K562 (cell line): ENCODE measurements at regions not wholly inside any gene's neighbourhood (a gene's known extent, or its start where the extent isn't known, plus 50 kb on each side); places are given as distances from the start of the nearest gene placed in this dataset.

Source experiments
- CTCF ChIP-seq, 3 experiments: IDR thresholded peaks in 2 of 3; conservative IDR thresholded peaks in 1 of 3; 2 replicates each; pipeline ENCODE4 v1.5.1; 2011 to 2012; ENCODE audit warnings: low read length in 3 of 3, mild to moderate bottlenecking in 3 of 3, control low read depth in 2 of 3, improper control_type of control experiment in 1 of 3, inconsistent platforms in 1 of 3, low read depth in 1 of 3, mixed read lengths in 1 of 3, moderate library complexity in 1 of 3; ENCODE audit not compliant: insufficient read depth in 2 of 3
- MXI1 ChIP-seq: IDR thresholded peaks from 2 replicates; pipeline ENCODE4 v1.6.1; 2011; ENCODE audit warnings: low read depth, mild to moderate bottlenecking, improper control_type of control experiment, low read length
- POLR2A ChIP-seq: fragments of 450-650 bp; conservative IDR thresholded peaks from 2 replicates; pipeline ENCODE4 v1.6.1; 2016
- POLR2AphosphoS2 ChIP-seq: IDR thresholded peaks from 2 replicates; pipeline ENCODE4 v1.6.1; 2012; ENCODE audit warnings: low read length, improper control_type of control experiment
- POLR2AphosphoS5 ChIP-seq: IDR thresholded peaks from 2 replicates; pipeline ENCODE4 v1.6.1; 2011; ENCODE audit warnings: mild to moderate bottlenecking, low read depth, low read length, moderate library complexity; ENCODE audit not compliant: control insufficient read depth, insufficient read depth
- SP1 ChIP-seq: sonication (generic); formaldehyde crosslinking; IDR thresholded peaks from 2 replicates; pipeline ENCODE4 v1.8.1; 2022; ENCODE audit warnings: mild to moderate bottlenecking, missing genetic modification reagents
- ZBTB1 ChIP-seq: sonication (generic); formaldehyde crosslinking; IDR thresholded peaks from 2 replicates; pipeline ENCODE4 v1.8.1; 2023; ENCODE audit warnings: missing genetic modification reagents, low read depth, mild to moderate bottlenecking, borderline replicate concordance
- ZNF263 ChIP-seq: sonication (generic); formaldehyde crosslinking; IDR thresholded peaks from 2 replicates; pipeline ENCODE4 v1.8.0; 2022; ENCODE audit warnings: mild to moderate bottlenecking, missing genetic modification reagents, borderline replicate concordance
- ZNF696 ChIP-seq: fragments of 250-450 bp; sonication (Bioruptor Pico); conservative IDR thresholded peaks from 2 replicates; pipeline ENCODE4 v1.4.0; 2020; ENCODE audit warnings: mild to moderate bottlenecking, moderate library complexity
- ZNF707 ChIP-seq: fragments of 250-450 bp; sonication (Bioruptor Pico); conservative IDR thresholded peaks from 2 replicates; pipeline ENCODE4 v1.8.0; 2022; ENCODE audit warnings: inconsistent platforms, mild to moderate bottlenecking, moderate library complexity
- ZNF76 ChIP-seq: fragments of 250-450 bp; sonication (Bioruptor Pico); IDR thresholded peaks from 2 replicates; pipeline ENCODE4 v1.4.0; 2020; ENCODE audit warnings: mild to moderate bottlenecking, moderate library complexity, borderline replicate concordance

DNA sequence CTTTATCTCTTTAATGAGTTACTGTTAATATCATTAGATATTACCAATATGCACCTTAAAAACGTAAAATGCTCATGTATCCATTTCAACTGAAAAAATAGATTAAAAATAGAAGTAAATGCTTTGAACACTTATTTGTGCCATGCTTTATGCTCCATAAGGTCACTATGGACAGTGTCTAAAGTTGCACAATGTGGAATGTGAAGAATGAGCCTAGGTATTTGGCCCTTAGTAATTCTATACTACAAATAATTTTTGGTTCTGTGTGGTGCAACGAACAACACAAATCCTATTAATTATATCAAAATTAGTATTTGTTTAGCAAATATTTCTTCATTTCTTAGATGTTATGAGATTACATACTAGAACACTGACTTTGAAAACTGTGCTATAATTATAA, 469.9 kb upstream of the TUSC1 start:
- TF ChIP-seq ZNF707 (CRISPR knock-in tag) (no peak), POLR2A (no peak), ZNF696 (CRISPR knock-in tag) (no peak), POLR2AphosphoS5 (no peak), ZNF263 (CRISPR knock-in tag) (no peak), POLR2AphosphoS2 (no peak), CTCF (IDR thresholded peaks at IDR 0.05 in 2 of 3, conservative IDR thresholded peaks at IDR 0.05 in 1 of 3; ENCODE audit: insufficient read depth in 2 of 3, low read depth in 1 of 3, low read length in 3 of 3) (no peak), ZNF76 (CRISPR knock-in tag) (no peak), MXI1 (no peak), SP1 (CRISPR knock-in tag) (no peak), ZBTB1 (CRISPR knock-in tag) (no peak)
